NT2/D1 (cell line): ENCODE measurements at regions not wholly inside any gene's neighbourhood (a gene's known extent, or its start where the extent isn't known, plus 50 kb on each side); places are given as distances from the start of the nearest gene placed in this dataset.

Experiments used
- SUZ12 ChIP-seq: IDR thresholded peaks from 2 replicates; pipeline ENCODE4 v1.6.1; 2011; ENCODE audit not compliant: insufficient read length, insufficient read depth; ENCODE audit errors: extremely low read depth
- YY1 ChIP-seq: IDR thresholded peaks from 2 replicates; pipeline ENCODE4 v1.6.1; 2011; ENCODE audit not compliant: insufficient read length, insufficient read depth
- ZNF274 ChIP-seq: IDR thresholded peaks from 2 replicates; pipeline ENCODE4 v1.6.1; 2011; ENCODE audit warnings: mild to moderate bottlenecking, low read depth, low read length

DNA sequence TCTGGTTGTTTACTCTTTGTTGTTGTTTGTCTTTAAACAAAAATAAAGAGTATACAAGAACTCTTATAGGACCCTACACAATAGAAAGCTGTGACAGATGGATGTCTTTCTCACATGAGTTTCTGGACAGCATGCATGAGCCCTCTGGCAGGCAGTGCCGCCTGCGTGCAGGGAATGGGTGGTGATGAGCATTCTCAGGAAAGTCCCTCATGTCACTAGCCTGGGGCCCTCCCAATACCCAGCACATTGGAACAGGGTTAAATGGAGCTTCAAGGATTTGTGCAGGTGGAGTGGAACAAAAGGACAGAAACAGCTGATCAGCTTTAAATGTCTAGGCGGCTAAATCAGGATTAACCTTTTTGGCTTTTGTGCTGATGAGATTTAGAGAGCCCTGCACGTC is 181.0 kb upstream of the CD180 start:
- TF ChIP-seq ZNF274 (no peak), SUZ12 (no peak), YY1 (no peak)
